HG03442 (cell line): ENCODE measurements at regions not wholly inside any gene's neighbourhood (a gene's known extent, or its start where the extent isn't known, plus 50 kb on each side); places are given as distances from the start of the nearest gene placed in this dataset.
A peak's percentile ranks its signal among the peaks of the same experiment; 100 is the strongest.
"Not testable (repeated sequence)": the region's sequence is repeated elsewhere in the genome, so short reads cannot be mapped to it uniquely, and the experiment has no call there.

Experiments used
- ATAC-seq: cut with Tn5 transposase; IDR thresholded peaks from one replicate; pipeline ENCODE4 v1.9.1; 2021; ENCODE audit warnings: mild to moderate bottlenecking, moderate library complexity; ENCODE audit not compliant: unreplicated experiment

- no peak for ATAC-seq
These were observed 87.9 kb upstream of the MSTN start for GRCh38 chr2:190150413-190150812.

GRCh38 chr2:190149908-190150307 is 87.4 kb upstream of the MSTN start:
- ATAC-seq = no peak

GRCh38 chr2:190149200-190149599 is 86.7 kb upstream of the MSTN start:
- ATAC-seq = no peak

GRCh38 chr2:190146109-190146508 is 83.6 kb upstream of the MSTN start:
- ATAC-seq = not testable (repeated sequence)

- ATAC-seq = not testable (repeated sequence)
These were observed 77.9 kb upstream of the MSTN start for GRCh38 chr2:190140474-190140873.

GRCh38 chr2:190139371-190139770 is 76.8 kb upstream of the MSTN start:
- no peak for ATAC-seq

- no peak for ATAC-seq
These were observed 75.5 kb upstream of the MSTN start for GRCh38 chr2:190138032-190138431.

GRCh38 chr2:190137561-190137960 is 75.0 kb upstream of the MSTN start:
- ATAC-seq = no peak

- no peak for ATAC-seq
These were observed 74.3 kb upstream of the MSTN start for GRCh38 chr2:190136825-190137224.

- no peak for ATAC-seq
These were observed 73.7 kb upstream of the MSTN start for GRCh38 chr2:190136259-190136658.

GRCh38 chr2:190129421-190130199 is 67.1 kb upstream of the MSTN start:
- no peak for ATAC-seq

GRCh38 chr2:190127651-190128050 is 65.1 kb upstream of the MSTN start:
- ATAC-seq = no peak

GRCh38 chr2:190126798-190127197 is 64.3 kb upstream of the MSTN start:
- ATAC-seq = no peak

GRCh38 chr2:190123956-190124355 is 61.4 kb upstream of the MSTN start:
- no peak for ATAC-seq

- peak; percentile 52 for ATAC-seq
These were observed 59.4 kb upstream of the MSTN start for GRCh38 chr2:190121971-190122370.

- no peak for ATAC-seq
These were observed 58.8 kb upstream of the MSTN start for GRCh38 chr2:190121305-190121704.

GRCh38 chr2:190119923-190120590 is 57.5 kb upstream of the MSTN start:
- ATAC-seq = no peak

- ATAC-seq = no peak
These were observed 56.7 kb upstream of the MSTN start for GRCh38 chr2:190119257-190119656.

GRCh38 chr2:190117305-190117704 is 54.8 kb upstream of the MSTN start:
- no peak for ATAC-seq

GRCh38 chr2:190113000-190113399 is 50.5 kb upstream of the MSTN start:
- no peak for ATAC-seq
